ENCODE measurements at regions not wholly inside any gene's neighbourhood (a gene's known extent, or its start where the extent isn't known, plus 50 kb on each side); places are given as distances from the start of the nearest gene placed in this dataset.

DNA sequence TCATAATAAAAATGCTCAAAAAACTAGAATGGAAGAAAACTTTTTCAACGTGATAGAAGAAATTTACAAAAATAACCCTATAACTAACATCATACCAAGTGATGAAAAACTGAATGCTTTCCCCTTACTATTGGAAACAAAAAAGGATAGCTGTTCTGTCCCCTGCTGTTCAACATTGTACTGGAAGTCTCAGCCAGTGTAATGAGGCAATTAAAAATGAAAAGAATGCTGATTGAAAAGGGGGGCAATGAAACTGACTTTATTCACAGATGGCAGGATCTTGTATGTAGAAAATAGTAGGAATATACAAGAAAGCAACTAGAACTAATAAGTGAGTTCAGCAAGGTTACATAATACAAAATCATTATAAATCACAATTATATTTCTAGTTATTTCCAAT lies 337.9 kb upstream of the KITLG start:
- TF ChIP-seq POLR2AphosphoS5 (IDR thresholded peaks at IDR 0.05; ENCODE audit: low read depth, low read length), result no peak
- no peak for TF ChIP-seq TAF1 (IDR thresholded peaks at IDR 0.05; ENCODE audit: borderline replicate concordance, low read depth, low read length)
- no peak for TF ChIP-seq POLR2A (IDR thresholded peaks at IDR 0.05; ENCODE audit: low read depth, low read length)

Data from GM12892 (cell line).